ENCODE measurements at regions not wholly inside any gene's neighbourhood (a gene's known extent, or its start where the extent isn't known, plus 50 kb on each side); places are given as distances from the start of the nearest gene placed in this dataset.
"Not testable (repeated sequence)": the region's sequence is repeated elsewhere in the genome, so short reads cannot be mapped to it uniquely, and the experiment has no call there.

- no peak for ATAC-seq
- Mint-ChIP-seq H3K27me3 (peaks cover 2% of the 10 kb centered on the region), H3K4me3 (no peak overlapping the region)
These were observed 55.0 kb downstream of the OXSM start for GRCh38 chr3:25844891-25845290.

GRCh38 chr3:25846282-25846681, 56.4 kb downstream of the OXSM start:
- H3K27me3 Mint-ChIP-seq: peaks cover 2% of the 10 kb centered on the region
- H3K27ac Mint-ChIP-seq: no peak overlapping the region
- TF ChIP-seq CTCF (IDR thresholded peaks at IDR 0.05): no peak
- no peak for DNase-seq
- no peaks in the 10 kb centered on the region for H3K36me3 Mint-ChIP-seq (ENCODE audit: low read depth)
- ATAC-seq: no peak
- intact Hi-C loops (cut with micrococcal nuclease): no loop called here
- no peak overlapping the region for H3K4me3 Mint-ChIP-seq
- ChIA-PET CTCF (interaction anchor here (0.8 to 1.2 kb wide), 3 partner anchors 14 to 198 kb away, joined by 3 to 6 read pairs (median 3); no protein-coding TSS in a partner anchor), POLR2A (no interaction called here)
- peaks cover 7% of the 10 kb centered on the region for H3K4me1 Mint-ChIP-seq (ENCODE audit: low read depth)
- H3K9me3 Mint-ChIP-seq: no peaks in the 10 kb centered on the region

More at GRCh38 chr3:25844891-25845290, 55.0 kb downstream of the OXSM start:
- no peak for DNase-seq
- TF ChIP-seq CTCF (IDR thresholded peaks at IDR 0.05): no peak
- intact Hi-C loops (cut with micrococcal nuclease): no loop called here
- H3K36me3 Mint-ChIP-seq (ENCODE audit: low read depth): no peaks in the 10 kb centered on the region
- CTCF ChIA-PET: interaction anchor here (1.2 to 1.8 kb wide), 2 partner anchors 10 to 13 kb away, joined by 5 to 8 read pairs; no protein-coding TSS in a partner anchor
- no peaks in the 10 kb centered on the region for H3K9me3 Mint-ChIP-seq
- no peak overlapping the region for H3K27ac Mint-ChIP-seq
- POLR2A ChIA-PET: no interaction called here
- H3K4me1 Mint-ChIP-seq (ENCODE audit: low read depth): peaks cover 3% of the 10 kb centered on the region

- no peak overlapping the region for H3K27ac Mint-ChIP-seq
- H3K9me3 Mint-ChIP-seq: peaks cover 2% of the 10 kb centered on the region
These were observed 59.2 kb downstream of the OXSM start for GRCh38 chr3:25849091-25849490.

GRCh38 chr3:25849641-25850385, 59.9 kb downstream of the OXSM start:
- H3K36me3 Mint-ChIP-seq (ENCODE audit: low read depth): peaks cover 2% of the 10 kb centered on the region
- no peak overlapping the region for H3K4me3 Mint-ChIP-seq
- no peak for TF ChIP-seq CTCF (IDR thresholded peaks at IDR 0.05)
- no peak for DNase-seq
- intact Hi-C loops (cut with micrococcal nuclease): no loop called here
- H3K27ac Mint-ChIP-seq: peak overlapping the region; percentile 55
- peak; percentile 82 for ATAC-seq
- ChIA-PET POLR2A (no interaction called here), CTCF (interaction anchor here (2.0 kb wide), 1 partner anchor 202 kb away, joined by 13 read pairs; no protein-coding TSS in a partner anchor)
- peaks cover 12% of the 10 kb centered on the region for H3K4me1 Mint-ChIP-seq (ENCODE audit: low read depth)
- peaks cover 5% of the 10 kb centered on the region for H3K27me3 Mint-ChIP-seq
- peaks cover 2% of the 10 kb centered on the region for H3K9me3 Mint-ChIP-seq

More at GRCh38 chr3:25849091-25849490, 59.2 kb downstream of the OXSM start:
- Mint-ChIP-seq H3K27me3 (peaks cover 5% of the 10 kb centered on the region), H3K36me3 (ENCODE audit: low read depth) (peaks cover 2% of the 10 kb centered on the region), H3K4me3 (no peak overlapping the region), H3K4me1 (ENCODE audit: low read depth) (peaks cover 7% of the 10 kb centered on the region)
- ChIA-PET CTCF (no interaction called here), POLR2A (no interaction called here)
- DNase-seq (no peak), ATAC-seq (no peak)
- TF ChIP-seq CTCF (IDR thresholded peaks at IDR 0.05): no peak
- intact Hi-C loops (cut with micrococcal nuclease): no loop called here

- CTCF ChIA-PET: interaction anchor here (7.1 kb wide), 1 partner anchor 203 kb away, joined by 94 read pairs; no protein-coding TSS in a partner anchor
- POLR2A ChIA-PET; intact Hi-C loops (cut with micrococcal nuclease); H3K4me3 Mint-ChIP-seq; DNase-seq; H3K27me3 Mint-ChIP-seq; H3K27ac Mint-ChIP-seq; H3K36me3 Mint-ChIP-seq (ENCODE audit: low read depth); H3K9me3 Mint-ChIP-seq; ATAC-seq: not testable (repeated sequence)
- peaks cover 18% of the 10 kb centered on the region for H3K4me1 Mint-ChIP-seq (ENCODE audit: low read depth)
These were observed 61.9 kb downstream of the OXSM start for GRCh38 chr3:25851693-25852259.

All from activated CD8-positive, alpha-beta T cell treated with anti-CD3 and anti-CD28 coated beads for 36 hours (primary cell).